ENCODE measurements at regions not wholly inside any gene's neighbourhood (a gene's known extent, or its start where the extent isn't known, plus 50 kb on each side); places are given as distances from the start of the nearest gene placed in this dataset.
"Not testable (repeated sequence)": the region's sequence is repeated elsewhere in the genome, so short reads cannot be mapped to it uniquely, and the experiment has no call there.

DNA sequence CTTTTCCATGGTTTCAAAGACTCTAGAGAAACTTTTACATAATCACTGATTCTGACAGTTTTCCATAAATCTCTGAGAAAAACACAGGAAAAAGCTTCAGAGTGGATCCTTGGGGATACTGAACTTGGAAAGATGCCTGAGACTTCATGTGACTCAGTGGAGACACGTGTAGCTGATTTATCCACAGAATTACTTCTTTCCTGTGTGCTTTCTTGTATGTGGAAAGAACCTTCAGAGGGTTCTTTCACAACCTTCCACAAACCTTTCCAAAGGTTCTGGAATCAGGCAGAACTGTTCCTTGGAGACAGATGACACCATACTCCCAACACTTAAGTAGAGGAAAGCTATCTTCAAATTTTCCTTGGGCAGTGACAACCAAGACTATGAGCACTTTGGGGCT is 207.2 kb downstream of the RND3 start:
- in situ Hi-C loops (cut with MboI; ENCODE audit: low pct_unique_long_range_greater_than_20kb, low sequenced_read_pairs): no loop called here

DNA sequence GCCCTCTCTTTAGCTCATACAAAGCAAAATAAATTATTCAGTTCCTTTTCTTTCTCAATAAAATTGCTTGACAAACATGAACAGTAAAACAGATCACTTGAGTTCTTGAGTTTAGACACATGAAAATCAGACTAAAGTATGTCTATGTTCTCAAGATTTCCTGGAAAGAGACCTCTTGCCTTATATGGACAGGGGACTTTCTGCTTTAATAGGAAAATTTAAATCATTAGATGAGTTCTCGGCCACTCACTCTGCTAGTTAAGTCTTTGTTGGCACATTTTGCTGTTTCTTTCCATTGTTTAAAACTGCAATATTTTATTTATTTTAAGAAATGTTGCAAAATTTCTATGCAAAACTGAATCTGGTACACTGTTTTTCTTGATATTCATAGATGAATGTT is 207.8 kb downstream of the RND3 start:
- in situ Hi-C loops (cut with MboI; ENCODE audit: low pct_unique_long_range_greater_than_20kb, low sequenced_read_pairs): no loop called here
- DNase-seq: no peak

More for the DNA sequence above, 207.2 kb downstream of the RND3 start:
- DNase-seq: no peak

DNA sequence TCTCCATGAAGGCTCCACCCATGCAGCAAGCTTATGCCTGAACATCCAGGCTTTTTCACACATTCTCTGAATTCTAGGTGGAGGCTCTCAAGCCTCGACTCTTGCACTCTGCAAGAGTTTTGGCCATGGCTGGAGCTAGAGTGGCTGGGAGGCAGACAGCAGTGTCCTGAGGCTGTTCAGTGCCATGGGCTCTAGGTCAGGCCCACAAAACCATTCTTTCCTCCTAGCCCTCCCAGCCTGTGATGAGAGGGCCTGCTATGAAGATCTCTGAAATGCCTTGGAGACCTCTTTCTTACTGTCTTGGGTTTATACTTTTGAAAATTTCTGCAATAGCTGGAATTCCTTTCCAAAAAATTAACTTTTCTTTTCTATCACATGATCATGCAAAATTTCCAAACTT is 210.7 kb downstream of the RND3 start:
- DNase-seq: no peak
- in situ Hi-C loops (cut with MboI; ENCODE audit: low pct_unique_long_range_greater_than_20kb, low sequenced_read_pairs): no loop called here

DNA sequence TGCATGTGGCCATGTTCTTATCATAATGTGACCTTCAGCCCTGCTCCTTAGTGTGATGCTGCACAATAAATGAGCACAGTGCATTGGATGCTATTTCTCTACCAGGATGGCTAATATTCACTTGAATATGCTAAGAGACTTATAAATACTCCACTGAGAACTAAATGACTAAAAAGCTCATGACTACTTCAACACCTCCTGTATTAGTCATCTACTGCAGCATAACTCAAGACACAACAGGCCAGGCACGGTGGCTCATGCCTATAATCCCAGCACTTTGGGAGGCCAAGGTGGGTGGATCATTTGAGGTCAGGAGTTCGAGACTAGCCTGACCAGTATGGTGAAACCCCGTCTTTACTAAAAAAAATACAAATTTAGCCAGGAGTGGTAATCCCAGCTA is 213.4 kb downstream of the RND3 start:
- no peak for DNase-seq
- in situ Hi-C loops (cut with MboI; ENCODE audit: low pct_unique_long_range_greater_than_20kb, low sequenced_read_pairs): no loop called here

DNA sequence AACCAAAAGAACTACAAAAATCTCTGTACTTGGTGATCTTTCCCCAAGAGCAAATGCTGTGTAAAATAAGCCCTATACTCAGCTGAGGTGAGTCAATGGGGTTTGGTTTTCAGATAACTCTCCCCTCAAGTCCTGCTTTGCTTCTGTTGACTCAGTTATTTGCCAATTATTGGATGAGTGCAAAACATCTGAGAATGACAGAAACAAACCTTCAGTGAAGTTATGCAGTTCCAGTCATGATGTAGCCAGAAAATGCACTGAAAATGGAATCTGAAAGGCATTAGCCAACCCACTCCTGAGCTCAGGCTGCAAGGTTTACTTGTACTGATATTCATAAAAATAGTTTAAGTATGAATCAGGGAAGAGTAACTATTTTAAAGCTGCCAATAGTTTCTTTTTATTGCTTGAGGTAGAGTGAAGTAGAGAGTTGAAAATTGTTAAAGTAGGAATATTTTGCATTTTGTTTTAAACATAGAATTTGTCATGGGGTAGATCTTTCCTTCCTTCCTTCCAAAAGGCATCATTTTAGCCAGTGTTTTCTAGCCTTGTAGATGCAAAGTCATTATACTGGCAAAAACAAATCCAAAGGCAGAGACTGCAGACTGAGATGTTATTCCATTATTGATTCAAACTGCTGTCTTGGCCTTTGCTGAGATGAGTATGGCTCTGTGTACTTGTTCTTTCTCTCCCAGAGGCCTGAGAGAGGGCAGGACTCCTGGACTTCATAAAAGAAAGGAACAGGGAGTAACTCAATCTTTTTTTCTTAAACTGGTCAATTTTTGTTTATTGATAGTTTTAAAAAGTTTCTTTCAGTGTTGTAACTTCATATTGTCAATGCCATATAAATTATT is 215.3 kb downstream of the RND3 start:
- no peak for DNase-seq
- in situ Hi-C loops (cut with MboI; ENCODE audit: low pct_unique_long_range_greater_than_20kb, low sequenced_read_pairs): no loop called here

- in situ Hi-C loops (cut with MboI; ENCODE audit: low pct_unique_long_range_greater_than_20kb, low sequenced_read_pairs): no loop called here
- no peak for DNase-seq
Observed at GRCh38 chr2:150267651-150268415, 219.6 kb downstream of the RND3 start.

DNA sequence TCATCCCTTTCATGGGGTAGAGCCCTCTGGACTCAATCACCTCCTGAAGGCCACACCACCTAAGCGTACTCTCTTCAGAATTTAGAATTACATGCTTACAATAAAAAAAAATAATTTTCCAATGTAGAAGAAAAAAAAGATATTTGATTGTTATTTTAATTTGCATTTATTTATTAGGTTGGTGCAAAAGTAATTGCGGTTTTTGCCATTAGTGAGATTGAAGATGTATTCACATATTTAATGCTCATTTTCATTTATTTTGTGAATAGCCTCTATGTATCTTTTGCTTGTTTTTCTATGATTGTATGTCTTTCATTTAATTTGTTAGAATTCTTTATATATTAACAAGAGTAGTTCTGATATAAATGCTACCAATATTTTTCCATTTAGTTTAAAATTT is 220.5 kb downstream of the RND3 start:
- no peak for DNase-seq
- in situ Hi-C loops (cut with MboI; ENCODE audit: low pct_unique_long_range_greater_than_20kb, low sequenced_read_pairs): no loop called here

DNA sequence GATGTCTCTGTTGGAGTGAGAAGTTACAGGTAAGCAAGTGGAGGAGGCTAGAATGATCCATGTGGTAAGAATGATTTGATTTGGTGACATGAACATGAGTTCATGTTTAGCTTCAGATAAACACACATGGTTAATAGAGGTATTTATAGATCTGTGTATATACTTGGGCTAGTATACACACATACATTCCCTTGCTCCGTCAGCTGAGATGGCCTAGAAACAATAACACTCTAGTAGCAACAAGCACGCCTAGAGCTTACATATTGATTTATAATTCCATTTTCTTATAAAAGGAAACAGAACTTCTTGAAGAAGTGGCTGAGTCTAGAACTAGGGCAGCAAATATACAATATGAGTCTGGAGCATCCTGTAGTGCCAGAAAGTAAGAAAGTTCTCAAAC is 223.0 kb downstream of the RND3 start:
- in situ Hi-C loops (cut with MboI; ENCODE audit: low pct_unique_long_range_greater_than_20kb, low sequenced_read_pairs): no loop called here
- no peak for DNase-seq

DNA sequence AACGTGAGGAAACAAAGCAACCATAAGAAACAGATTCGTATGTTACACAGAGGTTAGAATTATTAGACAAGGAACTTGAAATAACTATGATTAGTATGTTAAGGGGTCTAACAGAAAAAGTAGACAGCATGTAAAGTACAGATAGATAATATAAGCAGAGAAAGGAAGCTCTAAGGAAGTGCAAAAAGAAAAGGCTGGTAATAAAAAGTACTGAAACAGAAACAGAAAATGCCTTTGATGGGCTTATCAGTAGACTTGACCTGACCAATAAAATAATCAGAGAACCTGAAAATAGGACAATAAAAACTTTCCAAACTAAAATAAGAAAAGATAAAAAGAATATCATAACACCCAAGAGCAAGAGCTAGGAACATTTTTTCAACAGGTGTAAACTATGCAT is 225.8 kb downstream of the RND3 start:
- in situ Hi-C loops (cut with MboI; ENCODE audit: low pct_unique_long_range_greater_than_20kb, low sequenced_read_pairs): no loop called here
- no peak for DNase-seq

GRCh38 chr2:150260636-150261035 is 226.8 kb downstream of the RND3 start:
- no peak for DNase-seq
- in situ Hi-C loops (cut with MboI; ENCODE audit: low pct_unique_long_range_greater_than_20kb, low sequenced_read_pairs): no loop called here

GRCh38 chr2:150259746-150260145 is 227.7 kb downstream of the RND3 start:
- DNase-seq: no peak
- in situ Hi-C loops (cut with MboI; ENCODE audit: low pct_unique_long_range_greater_than_20kb, low sequenced_read_pairs): no loop called here

DNA sequence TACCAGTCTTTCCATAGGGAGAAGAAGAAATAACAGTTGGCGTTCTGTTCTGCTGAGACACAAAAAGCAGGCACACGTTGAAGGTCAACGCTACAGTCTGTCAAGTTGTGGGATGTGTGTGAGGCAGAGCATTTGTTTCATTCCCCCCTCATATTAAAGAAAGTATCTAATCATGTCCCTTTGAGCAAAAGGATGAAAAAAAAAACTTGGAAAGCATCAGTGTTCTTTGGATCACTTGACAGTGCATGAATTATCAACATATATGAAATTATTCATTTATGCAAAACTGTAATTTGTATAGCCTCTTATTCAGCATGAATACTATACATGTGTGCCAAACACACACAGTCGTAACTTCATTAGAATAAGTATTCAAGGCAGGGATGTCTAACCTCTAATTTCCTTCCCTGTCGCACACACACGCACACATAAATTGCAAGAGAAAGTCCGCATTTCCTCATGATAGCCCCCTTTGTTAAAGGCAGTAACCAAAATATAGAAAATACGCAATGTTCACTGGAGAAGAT is 228.6 kb downstream of the RND3 start:
- in situ Hi-C loops (cut with MboI; ENCODE audit: low pct_unique_long_range_greater_than_20kb, low sequenced_read_pairs): no loop called here
- no peak for DNase-seq

DNA sequence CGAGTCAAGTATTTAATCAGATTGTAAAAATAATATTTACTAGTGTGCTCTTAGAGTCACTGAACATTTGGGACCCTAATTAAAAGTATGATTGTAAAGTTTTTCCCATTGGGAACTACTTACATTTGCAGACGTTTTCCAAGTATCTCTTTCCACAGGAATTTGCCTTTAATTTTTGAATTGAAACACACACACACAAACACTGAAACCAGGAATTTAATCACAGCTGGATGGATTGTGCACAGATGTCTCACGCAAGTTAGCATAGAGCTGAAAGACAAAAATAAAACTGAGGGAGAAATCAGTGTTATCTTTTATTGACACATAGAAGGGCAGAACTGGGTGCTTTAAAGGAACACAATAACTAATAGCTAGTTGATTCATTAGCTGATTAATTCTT is 230.7 kb downstream of the RND3 start:
- no peak for DNase-seq
- in situ Hi-C loops (cut with MboI; ENCODE audit: low pct_unique_long_range_greater_than_20kb, low sequenced_read_pairs): no loop called here

DNA sequence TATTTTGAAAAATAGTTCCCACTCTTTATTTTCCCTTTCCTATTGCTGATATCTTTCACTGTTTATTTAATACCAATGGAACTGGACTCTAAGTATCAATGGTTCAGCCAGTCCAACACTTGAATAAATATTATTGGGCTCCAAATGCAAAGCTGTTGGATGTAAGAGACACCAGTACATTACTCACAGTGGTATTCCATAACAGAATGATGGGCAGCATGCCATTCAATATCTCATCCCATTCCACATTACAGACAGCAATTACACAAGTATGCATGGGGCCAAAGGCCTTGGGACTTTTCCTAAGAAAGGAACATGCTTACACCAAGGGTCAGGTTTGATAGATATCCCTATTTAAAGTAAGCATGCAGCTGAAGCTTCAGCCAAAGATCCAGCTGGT is 231.9 kb downstream of the RND3 start:
- in situ Hi-C loops (cut with MboI; ENCODE audit: low pct_unique_long_range_greater_than_20kb, low sequenced_read_pairs): no loop called here
- DNase-seq: no peak

GRCh38 chr2:150249735-150250134 is 237.7 kb downstream of the RND3 start:
- DNase-seq; in situ Hi-C loops (cut with MboI; ENCODE audit: low pct_unique_long_range_greater_than_20kb, low sequenced_read_pairs): not testable (repeated sequence)

GRCh38 chr2:150247481-150247880 is 240.0 kb downstream of the RND3 start:
- in situ Hi-C loops (cut with MboI; ENCODE audit: low pct_unique_long_range_greater_than_20kb, low sequenced_read_pairs): no loop called here
- DNase-seq: no peak

- in situ Hi-C loops (cut with MboI; ENCODE audit: low pct_unique_long_range_greater_than_20kb, low sequenced_read_pairs): no loop called here
- DNase-seq: no peak
Observed at GRCh38 chr2:150234787-150235446, 252.6 kb downstream of the RND3 start.

- in situ Hi-C loops (cut with MboI; ENCODE audit: low pct_unique_long_range_greater_than_20kb, low sequenced_read_pairs): no loop called here
Observed at GRCh38 chr2:150232871-150233270, 254.6 kb downstream of the RND3 start.

DNA sequence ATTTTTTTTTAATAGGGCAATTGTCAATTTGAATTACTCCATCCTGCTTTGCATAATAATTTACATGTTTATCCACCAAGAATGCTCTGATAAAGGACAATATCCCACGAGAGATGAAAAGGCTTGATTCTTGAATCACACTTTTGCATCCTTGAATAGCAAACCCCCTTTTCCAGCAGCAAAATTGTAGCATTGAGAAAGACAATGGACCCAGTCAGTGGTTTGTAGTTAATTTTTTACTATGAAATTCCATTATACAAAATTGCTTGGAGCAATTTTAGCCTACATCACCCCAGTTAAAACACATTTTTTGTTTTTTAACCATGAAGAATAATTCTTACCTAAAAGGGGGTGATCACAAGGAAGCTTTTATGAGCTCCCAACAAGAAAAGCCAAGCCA is 255.1 kb downstream of the RND3 start:
- in situ Hi-C loops (cut with MboI; ENCODE audit: low pct_unique_long_range_greater_than_20kb, low sequenced_read_pairs): no loop called here
- no peak for DNase-seq

More at GRCh38 chr2:150232871-150233270, 254.6 kb downstream of the RND3 start:
- DNase-seq: no peak

DNA sequence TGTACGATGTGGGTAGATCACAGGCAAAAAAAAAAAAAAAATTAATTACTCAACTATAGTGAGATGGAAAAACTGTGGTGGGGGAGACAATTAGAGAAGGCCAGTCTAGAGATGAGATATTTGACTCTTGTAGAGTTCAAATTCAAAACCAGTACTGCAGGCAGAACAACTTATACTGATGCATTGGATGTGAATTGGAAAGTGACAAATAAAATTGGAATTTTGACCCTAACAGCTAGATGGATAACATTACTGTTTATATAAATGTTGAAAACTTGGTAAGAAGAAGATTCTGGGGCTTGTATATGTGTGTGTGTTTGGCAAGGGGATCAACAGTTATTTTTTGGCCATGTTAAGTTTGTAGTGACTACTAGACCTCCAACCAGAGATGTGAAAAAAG is 256.9 kb downstream of the RND3 start:
- no peak for DNase-seq
- in situ Hi-C loops (cut with MboI; ENCODE audit: low pct_unique_long_range_greater_than_20kb, low sequenced_read_pairs): no loop called here

All from KBM-7 (cell line).